Esophagus muscularis mucosa (tissue), 4 donors: ENCODE measurements at regions not wholly inside any gene's neighbourhood (a gene's known extent, or its start where the extent isn't known, plus 50 kb on each side); places are given as distances from the start of the nearest gene placed in this dataset.

ENCODE experiments used
- DNase-seq: peaks from one replicate; pipeline ENCODE4 v3.0.0-alpha.2; 2017; ENCODE audit errors: extremely low spot score
- H3K27ac ChIP-seq, 4 donors: fragments of 200-600 bp; sonication (generic); replicated peaks in 1 of 4; 1 replicate in 3 of 4; 2 replicates in 1 of 4; pipeline ENCODE4 v1.5.1; 2016 to 2019; ENCODE audit warnings: mild to moderate bottlenecking in 1 of 4
- H3K27me3 ChIP-seq, 4 donors: fragments of 200-600 bp; sonication (generic); one replicate each; pipeline versions ENCODE4 v1.5.1 to v1.6.0; 2016 to 2019
- H3K36me3 ChIP-seq, 4 donors: fragments of 200-600 bp; sonication (generic); one replicate each; pipeline ENCODE4 v1.5.1; 2016 to 2019
- H3K4me1 ChIP-seq, 4 donors: fragments of 200-600 bp; sonication (generic); one replicate each; pipeline ENCODE4 v1.5.1; 2016 to 2019
- H3K4me3 ChIP-seq, 4 donors: fragments of 200-600 bp; sonication (generic); 1 replicate in 2 of 4; 2 replicates in 2 of 4; pipeline ENCODE4 v1.5.1; 2016 to 2019; ENCODE audit warnings: mild to moderate bottlenecking in 4 of 4, moderate library complexity in 1 of 4
- H3K9me3 ChIP-seq, 4 donors: fragments of 200-600 bp; sonication (generic); 1 replicate in 3 of 4; 2 replicates in 1 of 4; pipeline ENCODE4 v1.5.1; 2016 to 2019
- EP300 ChIP-seq: sonication (generic); formaldehyde crosslinking; IDR thresholded peaks from one replicate; pipeline ENCODE4 v1.6.1; 2017; ENCODE audit warnings: antibody characterized with exemption
- POLR2A ChIP-seq: fragments of 450-650 bp; IDR thresholded peaks from one replicate; pipeline ENCODE4 v1.6.1; 2017; ENCODE audit warnings: antibody characterized with exemption, moderate library complexity, mild to moderate bottlenecking, low read depth
- POLR2AphosphoS5 ChIP-seq, 2 donors: sonication (generic); formaldehyde crosslinking; IDR thresholded peaks; one replicate each; pipeline ENCODE4 v1.6.1; 2017; ENCODE audit warnings: antibody characterized with exemption in 2 of 2
- WGBS: methylation state at CpG from one replicate; pipeline ENCODE4 v1.1.5; 2018; 5-methylcytosine and 5-hydroxymethylcytosine counted together
- intact Hi-C: fragments of 100-400 bp; cut with DNase I; formaldehyde crosslinking; loops from one replicate; pipeline ENCODE4 v1.15.1; 2023
- TF ChIP-seq, protein P1 (sequence below), 3 experiments: fragments of 200-600 bp in 2 of 3; fragments of 450-650 bp in 1 of 3; sonication (generic) in 2 of 3; IDR thresholded peaks; one replicate each; pipeline ENCODE4 v1.5.1; 2017 to 2019; ENCODE audit warnings: antibody characterized with exemption in 3 of 3, mild to moderate bottlenecking in 2 of 3, moderate library complexity in 1 of 3

DNA sequence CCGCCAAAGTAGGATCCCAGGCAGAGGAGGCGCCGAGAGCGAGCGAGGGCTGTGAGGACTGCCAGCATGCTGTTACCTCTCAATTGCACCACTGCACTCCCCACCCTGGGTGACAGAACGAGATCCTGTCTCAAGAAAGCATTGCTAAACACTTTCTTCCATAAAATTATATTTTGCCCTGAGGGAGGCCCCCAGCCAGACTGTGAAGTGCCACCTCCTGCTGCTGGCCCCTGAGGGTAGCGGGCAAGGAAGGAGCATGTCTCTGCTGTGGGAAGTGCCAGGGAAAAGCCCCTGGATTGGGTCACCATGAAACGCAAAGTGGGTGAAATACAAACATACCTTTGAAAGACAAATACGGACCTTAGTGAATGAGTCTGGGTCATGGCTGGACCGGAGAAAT lies 78.0 kb upstream of the AMZ2 start:
- Histone ChIP-seq H3K27ac (no peak overlapping the region), H3K4me3 (peak overlapping the region in 3 of 4 donors; percentile 30 to 36 (median 35)), H3K27me3 (no peaks in the 10 kb centered on the region), H3K9me3 (no peaks in the 10 kb centered on the region), H3K36me3 (peaks cover 0 to 5% (median 0%) of the 10 kb centered on the region in 4 donors), H3K4me1 (peaks cover 0 to 5% (median 4%) of the 10 kb centered on the region in 4 donors)
- intact Hi-C loops = loop anchor here (5.0 kb wide), 1 partner anchor 292 kb away; no protein-coding TSS in a partner anchor
- WGBS = 86% methylated on average over 10 of the region's 10 CpGs
- DNase-seq = no peak
- TF ChIP-seq POLR2AphosphoS5 (IDR thresholded peaks at IDR 0.05) (no peak), EP300 (no peak), POLR2A (no peak)
- TF ChIP-seq, protein P1, sequence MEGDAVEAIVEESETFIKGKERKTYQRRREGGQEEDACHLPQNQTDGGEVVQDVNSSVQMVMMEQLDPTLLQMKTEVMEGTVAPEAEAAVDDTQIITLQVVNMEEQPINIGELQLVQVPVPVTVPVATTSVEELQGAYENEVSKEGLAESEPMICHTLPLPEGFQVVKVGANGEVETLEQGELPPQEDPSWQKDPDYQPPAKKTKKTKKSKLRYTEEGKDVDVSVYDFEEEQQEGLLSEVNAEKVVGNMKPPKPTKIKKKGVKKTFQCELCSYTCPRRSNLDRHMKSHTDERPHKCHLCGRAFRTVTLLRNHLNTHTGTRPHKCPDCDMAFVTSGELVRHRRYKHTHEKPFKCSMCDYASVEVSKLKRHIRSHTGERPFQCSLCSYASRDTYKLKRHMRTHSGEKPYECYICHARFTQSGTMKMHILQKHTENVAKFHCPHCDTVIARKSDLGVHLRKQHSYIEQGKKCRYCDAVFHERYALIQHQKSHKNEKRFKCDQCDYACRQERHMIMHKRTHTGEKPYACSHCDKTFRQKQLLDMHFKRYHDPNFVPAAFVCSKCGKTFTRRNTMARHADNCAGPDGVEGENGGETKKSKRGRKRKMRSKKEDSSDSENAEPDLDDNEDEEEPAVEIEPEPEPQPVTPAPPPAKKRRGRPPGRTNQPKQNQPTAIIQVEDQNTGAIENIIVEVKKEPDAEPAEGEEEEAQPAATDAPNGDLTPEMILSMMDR (IDR thresholded peaks at IDR 0.05) = no peak

DNA sequence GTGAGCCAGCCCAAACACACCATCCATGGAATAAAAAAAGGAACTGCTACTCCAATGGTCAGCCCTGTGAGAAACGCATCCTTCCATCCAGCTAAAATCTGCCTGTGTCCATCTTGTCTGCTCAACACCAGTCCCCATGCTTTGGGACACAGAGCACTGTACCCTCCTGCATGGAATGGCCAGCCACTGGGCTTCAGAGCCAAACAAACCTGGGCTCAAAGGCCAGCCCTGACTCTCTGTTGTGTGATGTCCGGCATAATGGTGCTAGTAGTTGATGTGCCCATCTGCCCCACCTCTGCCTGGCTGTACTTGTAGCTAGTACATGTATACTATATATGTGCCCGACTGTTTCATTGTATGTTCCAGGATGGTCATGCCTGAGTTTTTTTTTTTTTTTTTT lies 77.6 kb upstream of the AMZ2 start:
- no peak overlapping the region for H3K4me3 ChIP-seq
- DNase-seq = no peak
- peaks cover 0 to 8% (median 0%) of the 10 kb centered on the region in 4 donors for H3K36me3 ChIP-seq
- no peaks in the 10 kb centered on the region for H3K9me3 ChIP-seq
- TF ChIP-seq POLR2A (no peak), POLR2AphosphoS5 (IDR thresholded peaks at IDR 0.05) (no peak)
- 81% methylated on average over 3 of the region's 3 CpGs for WGBS
- peaks cover 0 to 5% (median 4%) of the 10 kb centered on the region in 4 donors for H3K4me1 ChIP-seq
- H3K27me3 ChIP-seq = no peaks in the 10 kb centered on the region
- H3K27ac ChIP-seq = no peak overlapping the region
- intact Hi-C loops = loop anchor here (5.0 kb wide), 1 partner anchor 292 kb away; no protein-coding TSS in a partner anchor

DNA sequence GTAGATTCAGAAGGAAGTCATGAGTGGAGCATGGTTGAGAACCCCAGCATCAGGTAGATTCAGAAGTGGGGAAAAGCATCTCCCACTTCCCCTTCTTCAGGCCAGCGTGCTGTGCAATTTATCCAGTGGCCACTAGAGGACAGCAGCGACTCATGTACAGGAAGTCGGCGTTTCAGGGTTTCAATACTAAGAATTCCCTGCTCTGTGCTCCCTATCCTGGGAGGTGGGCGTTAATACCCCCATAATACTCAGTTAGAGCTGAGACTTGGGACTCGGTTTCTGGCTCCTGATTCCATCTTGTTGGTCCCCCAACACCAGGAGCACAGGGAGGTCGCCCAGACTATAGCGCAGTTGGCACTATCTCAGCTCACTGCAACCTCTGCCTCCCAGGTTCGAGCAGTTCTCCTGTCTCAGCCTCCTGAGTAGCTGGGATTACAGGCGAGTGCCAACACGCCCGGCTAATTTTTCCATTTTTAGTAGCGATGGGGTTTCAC lies 75.3 kb upstream of the AMZ2 start:
- WGBS = 37% methylated on average over 11 of the region's 13 CpGs
- DNase-seq = no peak
- no peaks in the 10 kb centered on the region for H3K27me3 ChIP-seq
- H3K9me3 ChIP-seq = no peaks in the 10 kb centered on the region
- H3K4me1 ChIP-seq = peaks cover 0 to 5% (median 4%) of the 10 kb centered on the region in 4 donors
- H3K27ac ChIP-seq = no peak overlapping the region
- TF ChIP-seq, protein P1 (IDR thresholded peaks at IDR 0.05) = peak in 2 of 3 experiments; percentile 92 to 95
- TF ChIP-seq EP300 = no peak
- peaks cover 0 to 12% (median 0%) of the 10 kb centered on the region in 4 donors for H3K36me3 ChIP-seq
- H3K4me3 ChIP-seq = no peak overlapping the region
- intact Hi-C loops = loop anchor here (5.0 kb wide), 1 partner anchor 290 kb away; no protein-coding TSS in a partner anchor

DNA sequence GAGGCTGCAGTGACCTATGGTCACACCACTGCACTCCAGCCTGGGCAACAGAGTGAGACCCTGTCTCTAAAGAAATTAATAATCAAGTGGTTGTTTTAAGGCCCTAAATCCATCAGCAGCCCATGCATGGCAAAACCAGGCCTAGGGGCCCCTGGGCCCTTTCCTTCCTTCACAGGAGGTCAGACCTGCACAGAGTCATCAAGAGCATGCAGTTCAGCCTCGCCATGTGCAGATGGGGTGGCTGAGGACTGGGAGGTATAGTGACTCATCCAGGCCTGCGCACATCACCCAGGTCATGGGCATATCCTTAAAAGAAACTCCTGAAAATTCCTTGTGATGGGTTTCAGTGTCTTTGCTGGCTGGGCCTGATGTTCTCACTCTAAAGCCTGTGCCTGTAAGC lies 72.4 kb upstream of the AMZ2 start:
- H3K9me3 ChIP-seq = no peaks in the 10 kb centered on the region
- H3K27me3 ChIP-seq = no peaks in the 10 kb centered on the region
- WGBS = 100% methylated on average over 2 of the region's 2 CpGs
- no peak overlapping the region for H3K4me3 ChIP-seq
- H3K27ac ChIP-seq = no peak overlapping the region
- no peak for DNase-seq
- H3K36me3 ChIP-seq = peaks cover 0 to 12% (median 0%) of the 10 kb centered on the region in 4 donors
- intact Hi-C loops = no loop called here
- TF ChIP-seq POLR2A = no peak
- no peak for TF ChIP-seq POLR2AphosphoS5 (IDR thresholded peaks at IDR 0.05)
- no peak for TF ChIP-seq EP300
- TF ChIP-seq, protein P1 (IDR thresholded peaks at IDR 0.05) = no peak
- H3K4me1 ChIP-seq = peaks cover 0 to 5% (median 4%) of the 10 kb centered on the region in 4 donors

DNA sequence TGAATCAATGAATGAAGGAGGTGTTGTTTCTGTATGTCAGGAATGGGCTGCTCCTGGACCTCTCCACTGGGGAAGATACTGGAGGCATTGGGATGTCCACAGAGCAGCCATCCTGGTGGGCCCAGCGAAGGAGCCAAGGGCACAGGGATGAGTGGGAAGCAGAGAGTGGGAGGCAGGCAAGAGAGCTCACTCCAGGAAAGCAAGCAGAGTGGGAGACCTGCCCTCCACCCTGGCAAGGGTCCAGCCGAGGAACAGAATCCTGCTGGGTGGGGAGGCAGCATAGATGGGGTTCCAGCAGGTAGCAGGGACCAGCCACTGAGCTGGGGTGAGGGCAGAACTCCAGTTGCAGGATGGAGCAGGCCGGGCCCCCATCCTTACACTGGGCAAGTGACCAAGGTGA lies 71.9 kb upstream of the AMZ2 start:
- 73% methylated on average over 3 of the region's 3 CpGs for whole genome bisulfite sequencing
- intact Hi-C loops = no loop called here
- H3K36me3 ChIP-seq = peaks cover 0 to 12% (median 0%) of the 10 kb centered on the region in 4 donors
- H3K27me3 ChIP-seq = no peaks in the 10 kb centered on the region
- H3K27ac ChIP-seq = no peak overlapping the region
- no peaks in the 10 kb centered on the region for H3K9me3 ChIP-seq
- H3K4me1 ChIP-seq = peaks cover 0 to 5% (median 4%) of the 10 kb centered on the region in 4 donors
- H3K4me3 ChIP-seq = no peak overlapping the region
- TF ChIP-seq POLR2A = no peak
- TF ChIP-seq POLR2AphosphoS5 (IDR thresholded peaks at IDR 0.05) = no peak
- TF ChIP-seq, protein P1 (IDR thresholded peaks at IDR 0.05) = no peak
- no peak for TF ChIP-seq EP300
- no peak for DNase-seq
